Glomerular visceral epithelial cell (primary cell): ENCODE measurements at regions not wholly inside any gene's neighbourhood (a gene's known extent, or its start where the extent isn't known, plus 50 kb on each side); places are given as distances from the start of the nearest gene placed in this dataset.
"Not testable (repeated sequence)": the region's sequence is repeated elsewhere in the genome, so short reads cannot be mapped to it uniquely, and the experiment has no call there.

Source experiments
- DNase-seq: peaks from one replicate; pipeline ENCODE4 v3.0.0-alpha.2; 2016; ENCODE audit errors: extremely low spot score

DNA sequence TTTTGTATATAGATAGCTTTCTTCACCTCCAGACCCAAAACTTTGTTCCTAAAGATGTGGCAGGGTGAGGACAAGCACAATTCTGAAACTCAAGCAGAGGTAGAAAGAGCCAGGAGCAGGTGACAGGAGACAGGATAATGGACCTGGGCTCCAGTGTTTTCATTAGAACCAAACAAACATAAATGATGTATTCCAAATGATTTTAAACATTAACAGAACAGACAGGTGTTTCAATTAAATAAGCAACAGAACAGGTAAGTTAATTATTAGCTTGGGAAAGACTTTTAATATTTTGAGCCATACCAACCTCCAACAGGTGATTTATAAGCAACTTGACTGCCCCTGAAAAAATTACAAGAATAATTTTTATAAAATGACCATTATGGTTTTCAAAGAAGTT lies 459.4 kb upstream of the LCORL start:
- DNase-seq: no peak

DNA sequence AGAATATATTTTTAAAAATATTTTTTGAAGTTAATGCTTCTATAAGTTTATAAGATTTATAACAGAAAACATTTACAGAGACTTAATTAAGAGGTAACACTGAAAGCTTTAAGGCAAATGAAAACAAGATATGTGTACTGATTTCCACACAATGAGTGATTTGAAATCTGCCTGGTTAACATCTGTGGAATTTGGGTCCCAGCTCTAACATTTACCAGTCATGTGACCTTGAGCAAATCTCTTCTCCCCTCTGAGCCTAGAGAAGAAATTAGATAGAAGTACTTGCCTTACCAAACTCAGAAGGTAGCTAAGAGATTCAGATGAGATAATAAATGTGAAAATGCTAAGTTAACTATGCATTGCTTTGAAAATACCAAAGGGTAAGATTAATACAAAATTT lies 458.8 kb upstream of the LCORL start:
- DNase-seq: no peak

DNA sequence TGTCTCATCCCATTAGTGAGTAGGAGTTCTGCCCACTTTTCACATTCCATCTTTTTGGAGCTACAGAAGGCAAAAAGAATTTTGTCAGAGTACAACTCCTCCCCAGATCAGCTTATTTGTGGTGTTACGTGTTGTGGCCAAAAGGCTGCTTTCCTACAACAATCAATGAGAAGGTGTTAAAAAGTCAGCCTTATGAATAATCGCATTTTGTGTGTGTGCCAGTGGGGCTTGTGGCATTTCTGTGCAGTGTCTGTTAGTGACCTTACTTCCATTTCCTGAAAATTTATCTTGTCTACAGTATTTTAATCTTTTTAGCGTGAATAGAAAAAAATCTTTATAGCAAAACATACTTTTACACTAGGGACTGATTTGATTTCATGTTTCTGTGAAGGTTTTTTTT lies 458.3 kb upstream of the LCORL start:
- no peak for DNase-seq

DNA sequence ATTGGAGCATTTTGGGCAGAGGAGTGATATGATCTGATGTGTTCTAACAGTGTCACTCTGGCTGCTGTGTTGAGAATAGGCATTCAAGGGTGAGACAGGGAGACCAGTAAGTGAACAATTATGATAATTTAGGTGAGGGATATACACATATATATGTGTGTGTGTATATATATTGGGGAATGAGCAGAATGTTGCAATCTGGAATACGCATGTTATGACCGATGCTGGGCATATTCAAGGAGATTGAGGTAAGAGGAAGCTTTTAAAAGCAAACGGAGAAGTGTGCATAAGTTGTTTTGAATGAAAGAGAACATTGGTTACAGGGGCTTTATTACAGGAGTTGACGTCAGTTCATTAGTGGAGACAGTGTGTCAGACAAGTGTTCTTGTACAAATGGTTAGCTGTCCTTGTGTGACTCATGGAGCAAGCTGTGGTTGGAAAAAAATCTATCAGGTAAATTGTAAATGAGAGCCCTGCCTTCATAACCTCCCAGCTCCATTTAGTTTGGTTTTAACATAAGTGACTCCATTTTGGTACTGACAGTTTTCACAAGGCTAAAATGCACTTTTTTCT lies 442.5 kb upstream of the LCORL start:
- DNase-seq: no peak

DNA sequence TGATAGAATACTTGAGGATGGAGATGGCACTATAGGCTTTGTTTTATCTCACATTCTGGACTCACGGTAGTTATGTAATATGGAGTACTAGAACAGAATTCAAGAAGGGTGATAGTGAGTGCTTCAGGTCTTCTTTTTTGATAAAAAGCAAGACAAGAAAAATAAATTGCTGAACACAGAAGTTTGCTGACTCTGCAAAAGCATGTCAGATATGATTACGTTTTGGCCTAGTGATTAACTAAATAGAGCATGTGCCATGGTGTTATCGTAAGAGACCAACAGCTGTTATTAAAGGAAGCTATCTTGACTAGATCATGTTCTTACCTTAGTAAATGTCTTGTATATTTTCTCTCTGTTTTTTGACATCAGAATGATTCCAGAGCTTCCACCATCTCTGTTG lies 436.9 kb upstream of the LCORL start:
- no peak for DNase-seq

DNA sequence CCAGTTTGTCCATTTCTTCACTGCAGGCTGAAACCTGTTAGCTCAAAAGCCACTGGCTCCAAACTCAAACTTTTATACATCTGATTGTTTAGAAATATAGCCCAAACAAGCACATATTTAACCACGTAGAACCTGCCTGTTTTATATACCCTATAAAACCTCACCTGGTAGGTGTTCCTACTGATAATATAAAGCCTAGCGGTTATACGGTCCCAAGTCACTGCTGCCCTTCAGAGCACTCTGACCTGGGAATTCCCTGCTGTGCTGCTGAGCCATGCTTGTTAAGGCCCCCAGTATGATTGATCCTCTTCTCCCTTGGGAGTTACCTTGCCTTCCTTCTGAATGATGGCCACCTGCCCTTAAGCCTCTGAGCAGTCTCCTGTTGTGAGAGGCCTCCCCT lies 432.8 kb upstream of the LCORL start:
- no peak for DNase-seq

DNA sequence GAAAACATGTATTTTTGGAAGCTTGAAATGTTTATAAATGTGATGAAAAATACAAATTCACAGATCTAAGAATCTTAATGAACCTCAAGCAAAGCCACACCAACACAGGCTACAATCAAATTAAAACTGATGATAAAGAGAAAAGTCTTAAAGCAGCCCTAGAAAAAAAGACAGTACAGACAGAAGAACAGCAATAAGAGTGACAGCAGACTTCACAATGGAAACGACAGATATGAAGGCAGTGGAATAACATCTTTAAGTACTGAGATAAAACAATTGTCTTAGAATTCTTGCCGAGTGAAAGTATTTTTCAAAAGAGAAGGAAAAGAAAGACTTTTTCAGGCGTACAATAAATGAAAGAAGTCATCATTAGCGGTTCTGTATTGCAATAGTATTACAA lies 423.6 kb upstream of the LCORL start:
- DNase-seq: no peak

DNA sequence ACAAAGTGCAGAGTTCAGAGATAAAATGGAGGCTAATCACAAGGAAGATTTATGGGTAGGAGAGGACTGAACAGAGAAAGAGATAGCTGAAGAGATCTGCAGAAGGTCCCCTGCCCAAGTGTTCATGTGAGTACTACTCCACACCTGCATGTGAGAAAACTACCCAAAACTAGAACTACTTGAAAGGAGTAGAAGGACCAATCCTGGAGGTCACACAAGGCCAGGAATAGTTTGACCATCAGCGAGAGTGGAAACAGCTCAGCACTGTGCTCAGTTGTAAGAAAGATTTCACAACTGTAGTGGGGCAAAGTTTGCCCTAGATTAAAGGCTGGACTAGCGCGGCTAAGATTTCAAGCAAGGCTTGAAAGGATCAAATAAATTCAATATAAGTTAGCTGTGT lies 422.7 kb upstream of the LCORL start:
- no peak for DNase-seq

DNA sequence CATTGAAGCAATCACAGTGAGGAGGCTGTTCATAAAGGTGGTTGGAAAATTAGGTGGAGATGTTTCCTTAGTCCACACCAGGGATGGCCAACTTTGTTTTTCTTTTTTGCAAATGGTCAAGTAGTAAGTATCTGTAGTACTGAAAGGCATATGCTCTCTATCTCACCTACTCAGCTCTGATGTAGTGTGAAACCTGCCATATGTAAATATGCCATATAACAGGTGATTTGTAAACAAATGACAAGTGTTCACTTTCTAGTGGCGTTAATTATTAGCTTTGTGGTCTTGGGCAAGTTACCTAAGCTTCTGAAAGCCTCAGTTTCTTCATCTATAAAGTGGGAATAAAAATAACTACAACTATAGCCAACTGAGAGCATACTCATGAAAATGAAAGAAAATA lies 421.4 kb upstream of the LCORL start:
- DNase-seq: no peak

DNA sequence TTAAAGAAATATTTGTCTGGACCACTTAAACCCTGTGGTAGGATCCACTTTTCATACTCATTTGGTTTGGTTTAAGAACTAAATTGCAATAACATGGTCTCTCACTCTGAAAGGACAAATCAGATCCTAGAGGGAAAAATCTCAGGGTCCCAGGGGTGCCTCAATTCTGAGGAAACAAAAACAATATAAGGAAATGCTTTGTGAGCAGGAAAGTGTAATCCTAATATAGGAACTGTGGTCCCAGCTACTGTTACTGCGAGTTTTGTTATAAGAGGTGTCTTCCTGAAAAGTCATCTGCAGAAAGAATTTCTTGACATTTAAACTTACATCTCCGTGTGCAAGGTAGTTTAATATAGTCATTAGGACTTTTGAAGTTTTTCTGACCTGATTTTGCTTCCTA lies 420.1 kb upstream of the LCORL start:
- DNase-seq: no peak

DNA sequence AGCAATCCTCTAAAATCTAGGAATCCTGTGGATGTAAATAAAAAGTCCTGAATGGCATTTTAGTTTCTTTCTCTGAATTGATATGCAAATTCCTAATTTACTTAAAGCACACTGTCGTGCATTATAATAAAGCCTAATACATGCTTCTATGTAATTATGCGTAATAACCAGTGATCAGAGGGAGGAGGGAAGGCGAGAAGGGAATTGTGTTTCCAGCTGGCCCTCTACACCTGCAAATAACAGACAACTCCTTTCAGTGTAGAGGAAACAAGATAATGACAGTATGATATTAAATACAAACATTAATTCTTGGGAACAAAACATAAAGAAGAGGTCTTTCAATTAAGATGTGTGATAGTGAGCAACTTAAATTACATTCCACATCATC lies 419.6 kb upstream of the LCORL start:
- DNase-seq: no peak

DNA sequence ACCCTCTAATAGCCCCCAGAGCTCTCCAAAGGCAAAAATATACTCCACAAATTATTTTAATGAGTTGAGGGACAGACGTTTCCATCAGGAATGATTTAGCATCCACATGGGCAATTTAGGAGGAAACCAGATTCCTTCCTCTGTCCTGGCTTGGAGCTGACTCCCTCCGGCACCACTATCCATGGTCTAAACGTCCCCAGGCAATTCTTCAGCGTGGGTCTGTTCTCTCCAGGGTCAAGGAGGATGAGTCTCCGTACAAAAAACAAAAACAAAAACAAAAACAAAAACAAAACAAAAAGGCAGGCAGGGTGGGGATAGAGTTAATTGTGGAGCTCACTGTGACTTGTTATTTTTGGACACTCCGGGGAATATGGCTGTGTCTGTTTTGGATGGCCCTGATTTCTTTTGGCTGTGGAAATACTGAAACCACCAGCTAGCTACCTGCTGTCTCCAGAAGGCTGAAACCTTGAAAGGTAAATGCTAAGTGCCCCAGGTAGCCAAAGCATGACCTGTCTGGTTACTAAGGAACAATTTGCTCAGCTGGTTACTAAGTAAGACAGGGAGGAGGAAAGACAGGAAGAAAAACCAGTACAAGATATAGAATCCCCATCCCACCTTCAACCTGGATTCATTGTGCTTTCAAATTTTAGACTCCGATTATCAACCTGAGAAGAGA lies 419.1 kb upstream of the LCORL start:
- DNase-seq: no peak

DNA sequence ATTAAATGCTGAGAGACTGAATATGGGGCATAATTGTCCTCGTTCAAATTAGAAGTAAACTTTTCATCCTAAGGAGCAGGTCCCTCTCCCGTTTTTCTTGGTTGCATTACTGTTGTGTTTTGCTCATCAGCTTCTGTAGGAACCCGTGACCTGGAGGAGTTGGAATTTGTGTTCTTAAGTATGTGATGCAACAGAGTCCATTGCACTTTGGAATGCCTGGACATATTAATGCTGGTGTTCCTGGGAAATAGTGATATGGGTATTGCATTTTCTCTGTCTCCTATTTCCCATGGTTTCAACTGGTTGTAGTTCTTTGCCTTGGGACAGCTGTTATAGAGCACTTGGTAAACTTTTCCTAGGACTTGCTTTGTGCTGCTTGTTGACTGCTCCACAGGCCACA lies 417.8 kb upstream of the LCORL start:
- no peak for DNase-seq

DNA sequence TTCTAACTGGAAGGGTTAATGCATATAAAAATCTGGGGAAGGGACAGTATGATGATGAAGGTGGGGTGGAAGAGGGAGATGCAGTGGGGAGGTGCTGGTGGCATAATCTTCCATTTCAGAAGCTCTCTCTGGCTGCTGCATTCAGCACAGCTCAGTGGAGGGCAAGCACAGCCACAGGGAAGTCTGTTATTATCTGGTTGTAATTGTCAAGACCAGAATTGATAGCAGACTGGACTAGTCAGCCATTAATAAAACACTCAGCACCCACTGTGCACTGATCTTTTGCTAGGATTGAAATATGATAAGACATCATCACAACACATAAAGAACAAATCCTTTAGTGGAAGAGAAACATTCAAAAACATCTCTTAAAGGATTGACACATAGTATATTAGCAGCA lies 414.2 kb upstream of the LCORL start:
- no peak for DNase-seq

DNA sequence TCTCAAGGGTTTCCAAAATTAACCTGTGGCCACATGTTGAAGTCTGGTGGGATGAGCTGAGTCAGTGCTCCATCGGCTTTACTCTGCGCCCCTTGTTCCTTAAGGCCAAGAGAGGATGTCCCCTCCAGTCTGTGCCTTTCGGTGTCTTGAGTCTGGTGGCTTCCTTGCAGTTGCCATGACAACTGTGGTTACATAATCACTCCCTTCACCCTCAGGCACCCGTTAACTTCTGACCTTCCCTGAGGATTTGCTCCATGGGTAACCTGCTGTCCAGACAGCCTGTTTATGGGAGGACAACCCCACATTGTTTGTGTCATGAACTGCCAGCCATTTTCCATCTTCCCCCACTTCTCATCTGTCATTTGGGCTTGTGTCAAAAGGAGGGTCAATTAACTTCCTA lies 401.1 kb upstream of the LCORL start:
- DNase-seq: no peak

DNA sequence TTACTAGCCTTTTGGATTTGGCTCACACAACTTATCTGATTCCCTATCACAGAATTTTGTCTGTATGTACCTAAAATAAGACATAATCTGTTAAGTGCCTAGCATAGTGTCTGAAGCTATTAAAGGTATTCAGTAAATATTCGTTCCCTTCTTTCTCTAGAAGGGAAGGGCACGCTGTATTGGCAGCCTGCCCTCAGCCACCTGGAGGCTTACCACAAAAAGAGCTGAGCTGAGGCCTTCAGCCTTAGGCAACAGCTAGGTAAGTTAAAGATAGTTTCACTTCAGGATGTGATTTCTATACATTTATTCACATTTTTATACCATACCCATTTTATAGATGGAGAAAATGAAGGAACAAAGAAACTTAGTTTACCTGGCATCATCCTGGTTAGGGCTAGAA lies 400.0 kb upstream of the LCORL start:
- DNase-seq: no peak

DNA sequence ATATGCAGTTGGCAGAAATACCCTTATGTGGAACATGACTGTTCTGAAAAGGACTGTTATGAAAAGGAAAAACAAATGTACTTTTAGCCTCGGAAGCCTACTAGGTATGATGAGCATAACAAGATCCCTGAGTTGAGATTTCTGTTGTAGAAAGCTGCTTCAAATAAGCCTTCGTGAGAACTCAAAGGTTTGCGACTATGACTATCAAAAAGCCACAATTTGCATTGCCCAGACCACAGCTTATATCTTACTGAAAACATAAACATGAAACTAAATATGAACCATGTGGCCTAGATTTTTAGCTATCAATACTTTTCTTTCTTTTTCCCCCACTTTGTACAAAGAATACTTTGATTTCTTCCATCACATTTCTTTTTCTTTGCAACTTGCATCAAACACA lies 398.2 kb upstream of the LCORL start:
- no peak for DNase-seq

DNA sequence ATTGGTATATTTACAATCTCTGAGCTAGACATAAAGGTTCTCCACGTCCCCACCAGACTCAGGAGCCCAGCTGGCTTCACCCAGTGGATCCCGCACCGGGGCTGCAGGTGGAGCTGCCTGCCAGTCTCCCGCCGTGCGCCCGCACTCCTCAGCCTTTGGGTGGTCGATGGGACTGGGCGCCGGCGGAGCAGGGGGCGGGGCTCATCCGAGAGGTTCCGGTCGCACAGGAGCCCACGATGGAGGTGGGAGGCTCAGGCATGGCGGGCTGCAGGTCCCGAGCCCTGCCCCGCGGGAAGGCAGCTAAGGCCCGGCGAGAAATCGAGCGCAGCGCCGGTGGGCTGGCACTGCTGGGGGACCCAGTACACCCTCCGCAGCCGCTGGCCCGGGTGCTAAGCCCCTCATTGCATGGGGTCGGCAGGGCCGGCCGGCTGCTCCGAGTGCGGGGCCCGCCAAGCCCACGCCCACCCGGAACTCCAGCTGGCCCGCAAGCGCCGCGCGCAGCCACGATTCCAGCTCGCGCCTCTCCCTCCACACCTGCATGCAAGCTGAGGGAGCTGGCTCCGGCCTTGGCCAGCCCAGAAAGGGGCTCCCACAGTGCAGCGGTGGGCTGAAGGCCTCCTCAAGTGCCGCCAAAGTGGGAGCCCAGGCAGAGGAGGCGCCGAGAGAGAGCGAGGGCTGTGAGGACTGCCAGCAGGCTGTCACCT lies 396.8 kb upstream of the LCORL start:
- DNase-seq: not testable (repeated sequence)

DNA sequence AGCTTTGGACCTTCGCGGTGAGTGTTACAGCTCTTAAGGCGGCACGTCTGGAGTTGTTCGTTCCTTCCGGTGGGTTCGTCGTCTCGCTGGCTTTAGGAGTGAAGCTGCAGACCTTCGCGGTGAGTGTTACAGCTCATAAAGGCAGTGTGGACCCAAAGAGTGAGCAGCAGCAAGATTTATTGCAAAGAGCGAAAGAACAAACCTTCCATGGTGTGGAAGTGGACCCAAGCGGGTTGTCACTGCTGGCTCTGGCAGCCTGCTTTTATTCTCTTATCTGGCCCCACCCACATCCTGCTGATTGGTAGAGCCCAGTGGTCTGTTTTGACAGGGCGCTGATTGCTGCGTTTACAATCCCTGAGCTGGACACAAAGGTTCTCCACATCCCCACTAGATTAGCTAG lies 396.1 kb upstream of the LCORL start:
- not testable (repeated sequence) for DNase-seq

DNA sequence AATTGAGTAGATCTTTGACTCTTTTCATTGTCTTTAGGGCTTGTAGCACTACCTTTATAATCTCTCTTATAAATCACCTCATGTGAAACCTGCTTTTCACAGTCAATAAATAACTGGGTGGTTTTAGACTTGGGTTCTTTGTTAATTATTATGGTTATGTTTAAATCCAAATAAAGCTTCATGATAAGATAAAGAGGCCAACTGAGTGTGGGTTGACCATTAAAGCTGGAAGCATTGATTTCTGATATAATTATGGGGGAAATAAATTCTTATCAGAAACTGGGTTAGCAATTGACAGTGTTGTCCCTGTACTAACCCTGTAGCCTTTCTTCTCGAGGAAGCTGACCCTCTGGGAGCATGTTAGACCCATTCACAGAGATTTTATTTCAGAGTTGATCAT lies 384.7 kb upstream of the LCORL start:
- no peak for DNase-seq

DNA sequence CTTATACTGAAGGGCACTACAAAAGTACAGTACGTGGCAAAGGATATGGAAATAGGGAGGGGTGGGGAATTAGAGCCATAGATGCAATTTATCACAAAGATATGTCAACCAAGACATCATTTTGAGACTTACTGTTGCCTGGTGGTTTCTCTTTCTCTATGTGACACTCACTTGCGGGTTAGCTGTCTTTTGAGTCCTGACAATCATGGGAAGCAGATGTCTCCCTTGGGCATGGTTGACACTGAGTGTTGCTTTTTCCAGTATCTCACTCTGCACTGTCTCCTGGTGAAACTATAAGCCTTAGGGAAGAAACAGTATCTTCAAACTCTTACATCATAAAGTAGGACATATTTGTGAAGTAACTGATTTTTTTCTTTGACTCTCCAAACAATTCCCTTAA lies 383.5 kb upstream of the LCORL start:
- no peak for DNase-seq

DNA sequence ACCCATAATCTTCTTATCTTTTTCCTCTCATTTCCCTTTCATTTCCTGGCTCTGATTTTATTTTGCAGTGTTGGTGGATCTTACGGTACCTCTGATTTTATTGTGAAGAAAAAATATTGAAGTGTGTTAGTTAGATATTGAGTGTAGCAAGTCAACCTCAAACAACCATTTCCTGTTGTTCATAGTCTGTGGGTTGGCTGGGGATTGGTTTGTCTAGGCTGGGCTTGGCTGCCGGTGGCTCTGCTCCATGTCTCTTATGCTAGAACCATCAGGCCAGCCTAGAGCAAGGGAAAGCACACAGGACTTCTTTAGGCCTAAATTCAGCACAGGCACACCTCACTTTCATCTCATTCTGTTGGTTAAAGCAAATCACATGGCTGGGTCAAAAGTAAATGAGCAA lies 383.1 kb upstream of the LCORL start:
- no peak for DNase-seq

DNA sequence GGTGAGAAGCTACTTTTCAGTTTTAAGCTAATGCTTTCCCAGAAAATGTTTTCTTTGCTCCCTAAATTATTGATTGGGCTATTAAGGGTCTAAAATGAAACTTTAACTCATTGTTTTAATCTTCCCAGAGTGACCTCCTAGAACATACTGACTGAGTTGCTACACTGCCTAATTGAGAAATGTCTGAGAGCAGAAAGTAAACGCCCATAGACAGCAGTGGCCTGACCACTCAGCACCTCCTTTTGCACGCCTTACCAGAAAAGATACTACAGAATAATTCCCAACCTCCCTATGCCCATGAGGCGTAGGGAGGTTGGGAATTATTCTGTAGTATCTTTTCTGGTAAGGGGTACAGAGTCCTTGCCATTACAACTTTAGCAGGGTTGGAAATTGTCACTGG lies 381.8 kb upstream of the LCORL start:
- no peak for DNase-seq

DNA sequence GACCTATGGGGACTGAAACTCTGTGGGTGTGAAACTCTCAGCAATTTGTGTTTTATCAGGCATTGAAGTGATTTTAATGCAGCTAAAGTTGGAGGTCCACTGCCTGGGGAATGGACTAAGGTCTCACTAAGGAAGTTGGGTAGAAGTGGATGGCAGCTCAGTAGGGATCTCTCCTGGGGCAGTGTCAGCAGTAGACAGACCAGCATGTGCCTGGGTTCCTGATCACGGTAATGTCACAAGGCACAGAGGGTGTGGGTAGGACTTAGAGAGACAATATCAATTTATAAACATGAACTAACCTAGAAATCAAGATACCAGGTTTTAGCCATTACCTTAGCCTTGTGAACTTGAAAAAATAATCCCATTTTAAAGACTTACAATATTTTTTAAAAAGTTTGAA lies 380.3 kb upstream of the LCORL start:
- no peak for DNase-seq
